Right renal cortex interstitium (tissue), 3 donors: ENCODE measurements at regions not wholly inside any gene's neighbourhood (a gene's known extent, or its start where the extent isn't known, plus 50 kb on each side); places are given as distances from the start of the nearest gene placed in this dataset.

Source experiments
- DNase-seq, 3 donors: peaks; one replicate each; pipeline ENCODE4 v3.0.0-alpha.2; 2013; ENCODE audit warnings: low read depth in 3 of 3, low spot score in 2 of 3

- no peak for DNase-seq
Observed at GRCh38 chr11:119989159-119989821, 148.6 kb downstream of the TRIM29 start.

- no peak for DNase-seq
Observed at GRCh38 chr11:119985551-119985950, 152.4 kb downstream of the TRIM29 start.

- no peak for DNase-seq
Observed at GRCh38 chr11:119983816-119984215, 154.1 kb downstream of the TRIM29 start.

GRCh38 chr11:119983240-119983732, 154.6 kb downstream of the TRIM29 start:
- DNase-seq: no peak

- no peak for DNase-seq
Observed at GRCh38 chr11:119982517-119983239, 155.2 kb downstream of the TRIM29 start.

GRCh38 chr11:119980431-119980830, 157.5 kb downstream of the TRIM29 start:
- no peak for DNase-seq

- no peak for DNase-seq
Observed at GRCh38 chr11:119979701-119980100, 158.2 kb downstream of the TRIM29 start.

- no peak for DNase-seq
Observed at GRCh38 chr11:119978696-119979095, 159.2 kb downstream of the TRIM29 start.

- no peak for DNase-seq
Observed at GRCh38 chr11:119977881-119978280, 160.0 kb downstream of the TRIM29 start.

GRCh38 chr11:119977561-119977860, 160.4 kb downstream of the TRIM29 start:
- DNase-seq: no peak

GRCh38 chr11:119976805-119977560, 160.9 kb downstream of the TRIM29 start:
- no peak for DNase-seq

- no peak for DNase-seq
Observed at GRCh38 chr11:119975561-119976152, 162.3 kb downstream of the TRIM29 start.

- DNase-seq: no peak
Observed at GRCh38 chr11:119974467-119974866, 163.4 kb downstream of the TRIM29 start.

GRCh38 chr11:119974051-119974450, 163.9 kb downstream of the TRIM29 start:
- no peak for DNase-seq

GRCh38 chr11:119972281-119972680, 165.6 kb downstream of the TRIM29 start:
- DNase-seq: no peak

GRCh38 chr11:119970555-119971304, 167.2 kb downstream of the TRIM29 start:
- no peak for DNase-seq

GRCh38 chr11:119964136-119965025, 173.5 kb downstream of the TRIM29 start:
- no peak for DNase-seq

GRCh38 chr11:119957951-119958350, 180.0 kb downstream of the TRIM29 start:
- DNase-seq: no peak

- DNase-seq: no peak
Observed at GRCh38 chr11:119952441-119952840, 185.5 kb downstream of the TRIM29 start.

GRCh38 chr11:119943298-119943655, 194.6 kb downstream of the TRIM29 start:
- no peak for DNase-seq
